IMR-90 (cell line): ENCODE measurements at regions not wholly inside any gene's neighbourhood (a gene's known extent, or its start where the extent isn't known, plus 50 kb on each side); places are given as distances from the start of the nearest gene placed in this dataset.

Source experiments
- ATAC-seq: fragments of 200-7000 bp; cut with Tn5 transposase; 2 replicates; pipeline ENCODE4 v1.9.1; 2020; ENCODE audit warnings: low read depth, mild to moderate bottlenecking, moderate library complexity
- BruUV-seq: library from RNA; stranded (reverse); fragments of 400-500 nt; replicated peaks from 2 replicates; lab custom pipeline; 2021; lab: Mats Ljungman, UMichigan
- CTCF ChIA-PET: fragments of 300-600 bp; formaldehyde crosslinking; extraction: SDS; loops from one replicate; lab custom pipeline; 2021; ENCODE audit warnings: antibody characterized with exemption; lab: Yijun Ruan, JAX
- POLR2A ChIA-PET: fragments of 300-600 bp; sonication (Branson Sonifier 250); formaldehyde crosslinking; loops from one replicate; lab custom pipeline; 2022; ENCODE audit warnings: antibody characterized with exemption; ENCODE audit not compliant: unreplicated experiment; lab: Charles Lee
- DNase-seq: peaks from one replicate; pipeline ENCODE4 v3.0.0; 2013
- H2AFZ ChIP-seq: replicated peaks from 2 replicates; pipeline ENCODE3; 2013; ENCODE audit warnings: low read length, mild to moderate bottlenecking; ENCODE audit not compliant: poor library complexity
- H2AK5ac ChIP-seq: 2 replicates; pipeline ENCODE4 v1.6.1; 2013; ENCODE audit warnings: low read depth, low read length, inconsistent platforms
- H2AK9ac ChIP-seq: replicated peaks from 2 replicates; pipeline ENCODE3; 2013; ENCODE audit warnings: mild to moderate bottlenecking, low read depth, low read length, moderate library complexity; ENCODE audit not compliant: poor library complexity
- H2BK120ac ChIP-seq: 2 replicates; pipeline ENCODE4 v1.6.1; 2013; ENCODE audit warnings: low read depth, low read length, inconsistent platforms
- H2BK15ac ChIP-seq: 3 replicates; pipeline ENCODE4 v1.6.1; 2013; ENCODE audit warnings: low read depth, low read length, inconsistent platforms
- H2BK20ac ChIP-seq: 2 replicates; pipeline ENCODE4 v1.6.1; 2013; ENCODE audit warnings: low read depth, mild to moderate bottlenecking, inconsistent platforms, low read length, moderate library complexity
- H2BK5ac ChIP-seq: 2 replicates; pipeline ENCODE4 v1.6.1; 2013; ENCODE audit warnings: mild to moderate bottlenecking, low read depth, low read length, inconsistent platforms; ENCODE audit not compliant: poor library complexity, severe bottlenecking
- H3K14ac ChIP-seq: replicated peaks from 2 replicates; pipeline ENCODE4 v1.6.1; 2013; ENCODE audit warnings: low read depth, low read length, inconsistent platforms
- H3K18ac ChIP-seq: 2 replicates; pipeline ENCODE4 v1.6.1; 2013; ENCODE audit warnings: low read depth, low read length, control low read depth
- H3K23ac ChIP-seq: 2 replicates; pipeline ENCODE4 v1.6.1; 2013; ENCODE audit warnings: low read depth, low read length, inconsistent platforms
- H3K27ac ChIP-seq: 2 replicates; pipeline ENCODE4 v1.5.1; 2013; ENCODE audit warnings: mild to moderate bottlenecking, control low read depth, low read length; ENCODE audit not compliant: insufficient read depth
- H3K27me3 ChIP-seq: 2 replicates; pipeline ENCODE4 v1.6.1; 2013; ENCODE audit warnings: low read length; ENCODE audit not compliant: control insufficient read depth, insufficient read depth
- H3K36me3 ChIP-seq: 2 replicates; pipeline ENCODE4 v1.6.1; 2013; ENCODE audit warnings: low read length, mixed read lengths; ENCODE audit not compliant: control insufficient read depth, insufficient read depth
- H3K4ac ChIP-seq: 2 replicates; pipeline ENCODE4 v1.6.1; 2013; ENCODE audit warnings: low read depth, low read length, inconsistent platforms
- H3K4me1 ChIP-seq: 2 replicates; pipeline ENCODE4 v1.6.1; 2013; ENCODE audit warnings: low read length, mixed read lengths; ENCODE audit not compliant: control insufficient read depth, insufficient read depth
- H3K4me2 ChIP-seq: 2 replicates; pipeline ENCODE4 v1.6.1; 2013; ENCODE audit warnings: low read depth, mild to moderate bottlenecking, control low read depth, low read length, moderate library complexity
- H3K4me3 ChIP-seq: 2 replicates; pipeline ENCODE4 v1.5.1; 2013; ENCODE audit warnings: low read depth, mild to moderate bottlenecking, control low read depth, low read length, moderate library complexity; ENCODE audit not compliant: insufficient read depth
- H3K56ac ChIP-seq: 2 replicates; pipeline ENCODE4 v1.6.1; 2013; ENCODE audit warnings: low read length, inconsistent platforms; ENCODE audit not compliant: insufficient read depth; ENCODE audit errors: extremely low read depth
- H3K79me1 ChIP-seq, 2 experiments: 2 replicates each; pipeline ENCODE4 v1.6.1; 2013; ENCODE audit warnings: low read length in 2 of 2, inconsistent platforms in 1 of 2, low read depth in 1 of 2
- H3K9ac ChIP-seq: 2 replicates; pipeline ENCODE4 v1.6.1; 2013; ENCODE audit warnings: low read depth, low read length, control low read depth
- H3K9me1 ChIP-seq: 2 replicates; pipeline ENCODE4 v1.6.1; 2013; ENCODE audit warnings: low read length, inconsistent platforms; ENCODE audit not compliant: insufficient read depth
- H3K9me3 ChIP-seq: 2 replicates; pipeline ENCODE4 v1.6.1; 2013; ENCODE audit warnings: low read length; ENCODE audit not compliant: control insufficient read depth, insufficient read depth
- H4K20me1 ChIP-seq: 2 replicates; pipeline ENCODE4 v1.6.1; 2013; ENCODE audit warnings: low read length, inconsistent platforms; ENCODE audit not compliant: insufficient read depth
- H4K5ac ChIP-seq: 2 replicates; pipeline ENCODE4 v1.6.1; 2013; ENCODE audit warnings: mild to moderate bottlenecking, low read depth, low read length, control low read depth
- H4K8ac ChIP-seq, 2 experiments: 2 replicates each; pipeline ENCODE4 v1.6.1; 2013; ENCODE audit warnings: low read depth in 2 of 2, low read length in 2 of 2, control low read depth in 1 of 2, inconsistent platforms in 1 of 2
- H4K91ac ChIP-seq: 2 replicates; pipeline ENCODE4 v1.6.1; 2013; ENCODE audit warnings: low read depth, low read length, inconsistent platforms; ENCODE audit not compliant: insufficient read depth
- MAFK ChIP-seq: IDR thresholded peaks from 2 replicates; pipeline ENCODE4 v1.6.1; 2012; ENCODE audit warnings: low read depth, low read length, improper control_type of control experiment
- POLR2A ChIP-seq: IDR thresholded peaks from 2 replicates; pipeline ENCODE4 v1.6.1; 2012; ENCODE audit warnings: mild to moderate bottlenecking, low read depth, low read length
- WGBS, 2 experiments: methylation state at CpG; one replicate each; pipeline versions ENCODE4 v1.1.5 to v1.1.7; 2013; ENCODE audit warnings: missing lambda C conversion rate in 2 of 2; ENCODE audit not compliant: insufficient read length in 1 of 2; ENCODE audit errors: extremely low coverage in 2 of 2; 5-methylcytosine and 5-hydroxymethylcytosine counted together
- dilution Hi-C: fragments of 300-500 bp; cut with HindIII; formaldehyde crosslinking; loops from one replicate; pipeline ENCODE4 v1.14.3; 2018; ENCODE audit warnings: low sequenced_read_pairs; ENCODE audit not compliant: unreplicated experiment
- in situ Hi-C: fragments of 300-500 bp; cut with MboI; formaldehyde crosslinking; loops from 3 replicates; pipeline ENCODE4 v1.14.3; 2019; ENCODE audit warnings: low sequenced_read_pairs, inconsistent platforms, mixed read lengths
- intact Hi-C: fragments of 100-400 bp; cut with micrococcal nuclease; formaldehyde crosslinking; loops from 2 replicates; pipeline ENCODE4 v1.10.0; 2022
- TF ChIP-seq, protein P1 (sequence below): conservative IDR thresholded peaks from 2 replicates; pipeline ENCODE4 v1.5.1; 2012; ENCODE audit warnings: mild to moderate bottlenecking, low read depth, low read length, improper control_type of control experiment
- TF ChIP-seq, protein P2 (sequence below): fragments of 150-350 bp; IDR thresholded peaks from 2 replicates; pipeline ENCODE4 v1.6.1; 2016; ENCODE audit warnings: low read depth, mild to moderate bottlenecking, low read length, moderate library complexity, borderline replicate concordance

DNA sequence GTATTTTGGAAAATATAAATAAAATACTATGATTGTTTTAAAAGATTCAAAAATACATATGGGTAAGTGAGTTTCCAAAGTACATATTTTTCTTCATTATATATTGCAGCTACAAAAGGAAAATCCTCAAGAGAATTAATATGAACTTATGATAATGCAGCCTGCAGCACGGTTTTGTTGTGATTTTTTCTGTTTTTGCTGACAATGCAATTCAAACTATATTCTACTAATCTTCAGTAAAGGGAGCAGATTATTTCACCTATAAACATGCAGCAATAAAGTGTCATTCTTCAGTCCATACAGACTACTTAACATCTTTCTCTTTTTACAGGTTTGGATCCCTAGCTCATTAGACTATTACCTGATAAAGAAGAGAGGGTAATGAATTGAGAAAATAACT lies 582.1 kb upstream of the MGAT4C start:
- no peak overlapping the region for H3K27ac ChIP-seq
- H3K36me3 ChIP-seq: no peaks in the 10 kb centered on the region
- H2BK120ac ChIP-seq: no peak overlapping the region
- no peak overlapping the region for H3K56ac ChIP-seq
- no peak overlapping the region for H3K14ac ChIP-seq
- no peaks in the 10 kb centered on the region for H3K79me1 ChIP-seq
- H2BK15ac ChIP-seq: no peak overlapping the region
- ATAC-seq (no peak), DNase-seq (no peak)
- H3K27me3 ChIP-seq: no peaks in the 10 kb centered on the region
- no peak overlapping the region for H2BK20ac ChIP-seq
- TF ChIP-seq MAFK (peak; percentile 99), POLR2A (no peak)
- TF ChIP-seq, protein P1, sequence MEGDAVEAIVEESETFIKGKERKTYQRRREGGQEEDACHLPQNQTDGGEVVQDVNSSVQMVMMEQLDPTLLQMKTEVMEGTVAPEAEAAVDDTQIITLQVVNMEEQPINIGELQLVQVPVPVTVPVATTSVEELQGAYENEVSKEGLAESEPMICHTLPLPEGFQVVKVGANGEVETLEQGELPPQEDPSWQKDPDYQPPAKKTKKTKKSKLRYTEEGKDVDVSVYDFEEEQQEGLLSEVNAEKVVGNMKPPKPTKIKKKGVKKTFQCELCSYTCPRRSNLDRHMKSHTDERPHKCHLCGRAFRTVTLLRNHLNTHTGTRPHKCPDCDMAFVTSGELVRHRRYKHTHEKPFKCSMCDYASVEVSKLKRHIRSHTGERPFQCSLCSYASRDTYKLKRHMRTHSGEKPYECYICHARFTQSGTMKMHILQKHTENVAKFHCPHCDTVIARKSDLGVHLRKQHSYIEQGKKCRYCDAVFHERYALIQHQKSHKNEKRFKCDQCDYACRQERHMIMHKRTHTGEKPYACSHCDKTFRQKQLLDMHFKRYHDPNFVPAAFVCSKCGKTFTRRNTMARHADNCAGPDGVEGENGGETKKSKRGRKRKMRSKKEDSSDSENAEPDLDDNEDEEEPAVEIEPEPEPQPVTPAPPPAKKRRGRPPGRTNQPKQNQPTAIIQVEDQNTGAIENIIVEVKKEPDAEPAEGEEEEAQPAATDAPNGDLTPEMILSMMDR: no peak
- TF ChIP-seq, protein P2, sequence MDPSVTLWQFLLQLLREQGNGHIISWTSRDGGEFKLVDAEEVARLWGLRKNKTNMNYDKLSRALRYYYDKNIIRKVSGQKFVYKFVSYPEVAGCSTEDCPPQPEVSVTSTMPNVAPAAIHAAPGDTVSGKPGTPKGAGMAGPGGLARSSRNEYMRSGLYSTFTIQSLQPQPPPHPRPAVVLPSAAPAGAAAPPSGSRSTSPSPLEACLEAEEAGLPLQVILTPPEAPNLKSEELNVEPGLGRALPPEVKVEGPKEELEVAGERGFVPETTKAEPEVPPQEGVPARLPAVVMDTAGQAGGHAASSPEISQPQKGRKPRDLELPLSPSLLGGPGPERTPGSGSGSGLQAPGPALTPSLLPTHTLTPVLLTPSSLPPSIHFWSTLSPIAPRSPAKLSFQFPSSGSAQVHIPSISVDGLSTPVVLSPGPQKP: no peak
- H2BK5ac ChIP-seq: no peak overlapping the region
- no peak overlapping the region for H3K4me2 ChIP-seq
- no peaks in the 10 kb centered on the region for H4K20me1 ChIP-seq
- CTCF ChIA-PET: no interaction called here
- dilution Hi-C loops (no loop called here), in situ Hi-C loops (no loop called here), intact Hi-C loops (no loop called here)
- no peaks in the 10 kb centered on the region for H3K4me1 ChIP-seq
- H2AK9ac ChIP-seq: no peak overlapping the region
- H4K8ac ChIP-seq: no peak overlapping the region
- no peak overlapping the region for H4K5ac ChIP-seq
- H4K91ac ChIP-seq: no peak overlapping the region
- H3K9me1 ChIP-seq: no peaks in the 10 kb centered on the region
- H2AFZ ChIP-seq: no peak overlapping the region
- H3K4me3 ChIP-seq: no peak overlapping the region
- no peak overlapping the region for H2AK5ac ChIP-seq
- H3K23ac ChIP-seq: no peak overlapping the region
- H3K9ac ChIP-seq: no peak overlapping the region
- no peaks in the 10 kb centered on the region for H3K9me3 ChIP-seq
- no TSS peak for BruUV-seq
- WGBS, 2 experiments: no CpG with 5 or more reads among the region's 1 CpG
- no peak overlapping the region for H3K4ac ChIP-seq
- H3K18ac ChIP-seq: no peak overlapping the region
- POLR2A ChIA-PET: interaction anchor here (0.5 kb wide), 1 partner anchor 18 kb away, joined by 10 read pairs; no protein-coding TSS in a partner anchor
